Activated naive CD4-positive, alpha-beta T cell (primary cell): ENCODE measurements at regions not wholly inside any gene's neighbourhood (a gene's known extent, or its start where the extent isn't known, plus 50 kb on each side); places are given as distances from the start of the nearest gene placed in this dataset.

Source experiments
- DNase-seq, 4 experiments: peaks; one replicate each; lab custom pipeline; 2025; lab: John Stamatoyannopoulos, UW

GRCh38 chr1:98480271-98480670, 181.2 kb upstream of the SNX7 start:
- no peak for DNase-seq

DNA sequence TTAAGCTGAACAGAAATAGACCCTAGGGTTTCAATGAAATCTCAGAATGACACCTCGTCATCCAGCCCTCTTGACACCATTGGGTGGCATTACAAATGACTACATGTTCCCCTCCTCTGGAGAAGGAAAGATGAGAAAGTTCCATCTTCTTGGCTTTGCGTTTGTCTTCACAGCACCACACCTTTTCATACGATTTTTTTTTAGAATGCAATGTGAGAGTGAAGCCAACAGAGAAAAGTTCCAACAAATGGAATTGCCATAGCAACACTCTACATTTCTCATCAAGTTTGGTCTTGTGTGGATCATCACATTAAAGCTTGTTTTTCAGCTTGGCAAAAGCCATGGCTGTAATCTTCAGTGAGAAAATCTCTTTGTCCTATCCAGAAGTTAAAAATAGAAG, 183.4 kb upstream of the SNX7 start:
- no peak for DNase-seq

DNA sequence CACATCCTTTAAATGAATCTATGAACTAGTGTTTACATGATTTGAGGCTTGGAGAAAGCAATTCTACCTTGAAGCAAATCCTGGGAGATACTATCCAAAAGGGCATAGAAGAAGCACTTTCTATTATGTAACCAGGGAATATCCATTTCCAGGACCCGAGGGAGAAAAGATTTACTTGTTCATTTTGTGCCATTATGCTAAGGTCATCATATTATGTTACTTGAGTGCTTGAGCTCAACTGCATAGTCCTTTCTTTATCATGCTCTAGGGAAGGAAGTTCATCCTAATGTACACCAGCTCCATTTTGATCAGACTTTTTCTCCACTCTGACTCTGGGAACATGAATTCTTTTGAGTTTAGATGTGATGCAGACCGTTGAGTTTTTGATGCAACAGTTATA, 188.6 kb upstream of the SNX7 start:
- DNase-seq = no peak

GRCh38 chr1:98471633-98472032, 189.9 kb upstream of the SNX7 start:
- no peak for DNase-seq

- no peak for DNase-seq
Measured at GRCh38 chr1:98468111-98468717, 193.3 kb upstream of the SNX7 start.

DNA sequence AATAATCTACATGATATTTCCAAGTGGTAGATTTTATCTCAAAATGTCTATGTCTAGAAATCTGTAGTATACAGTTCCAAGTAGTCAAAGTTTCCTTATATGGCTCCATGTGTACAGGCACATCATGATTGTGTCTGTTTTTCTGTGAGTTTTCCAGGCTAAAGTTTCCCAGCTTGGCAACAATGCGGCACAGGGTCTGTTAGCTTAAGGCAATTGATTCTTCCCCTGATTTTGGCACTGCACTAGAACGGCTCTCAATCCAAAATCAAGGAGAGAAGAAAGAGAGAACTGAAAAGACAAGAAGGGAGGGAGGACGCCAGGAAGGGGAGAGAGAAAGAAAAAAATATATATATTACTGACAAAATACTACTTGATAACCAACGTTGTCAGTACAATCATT, 193.9 kb upstream of the SNX7 start:
- no peak for DNase-seq

DNA sequence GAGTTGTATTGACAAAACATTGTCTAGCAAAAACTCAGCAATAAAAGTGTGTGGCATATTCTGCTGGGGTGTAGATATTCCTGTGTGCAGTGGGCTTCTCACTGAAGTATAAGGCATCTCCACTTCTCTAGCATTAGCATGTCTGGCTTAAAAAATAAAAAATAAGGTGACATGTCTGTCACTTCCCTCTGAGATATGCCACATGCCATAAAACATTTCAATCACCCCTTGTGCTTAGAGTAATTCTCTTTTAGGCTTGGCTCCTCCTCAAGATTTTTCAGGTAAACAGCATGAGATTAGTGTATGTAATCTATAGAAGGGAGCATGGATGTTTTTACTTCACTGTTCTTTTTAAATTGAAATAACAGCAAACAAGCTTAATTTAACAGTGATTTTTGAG, 194.4 kb upstream of the SNX7 start:
- DNase-seq = no peak

DNA sequence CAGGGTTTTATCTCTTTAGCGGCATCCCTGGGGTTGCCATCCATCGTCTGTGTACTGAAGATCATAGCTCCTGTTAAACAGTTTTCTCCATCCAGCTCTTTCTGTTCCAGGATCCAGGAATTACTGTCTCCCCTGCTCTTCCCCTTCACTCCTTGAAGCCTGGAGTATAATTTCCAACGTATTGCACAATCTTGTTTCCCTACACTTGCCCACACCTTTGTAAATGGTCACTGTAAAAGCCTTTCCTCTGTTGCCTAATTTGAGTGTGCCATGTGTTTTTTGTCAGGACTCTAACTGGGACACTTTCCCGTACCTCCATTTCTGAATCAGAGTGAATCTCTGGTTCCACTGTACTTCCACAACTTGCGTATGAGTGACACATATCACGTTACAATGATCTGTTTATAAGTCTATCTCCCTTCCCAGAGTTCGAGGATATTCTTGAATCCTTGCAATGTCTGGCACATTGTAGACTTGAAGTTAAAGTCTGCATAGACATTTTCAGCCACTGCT, 199.6 kb upstream of the SNX7 start:
- no peak for DNase-seq

- DNase-seq = no peak
Measured at GRCh38 chr1:98460136-98460535, 201.4 kb upstream of the SNX7 start.

DNA sequence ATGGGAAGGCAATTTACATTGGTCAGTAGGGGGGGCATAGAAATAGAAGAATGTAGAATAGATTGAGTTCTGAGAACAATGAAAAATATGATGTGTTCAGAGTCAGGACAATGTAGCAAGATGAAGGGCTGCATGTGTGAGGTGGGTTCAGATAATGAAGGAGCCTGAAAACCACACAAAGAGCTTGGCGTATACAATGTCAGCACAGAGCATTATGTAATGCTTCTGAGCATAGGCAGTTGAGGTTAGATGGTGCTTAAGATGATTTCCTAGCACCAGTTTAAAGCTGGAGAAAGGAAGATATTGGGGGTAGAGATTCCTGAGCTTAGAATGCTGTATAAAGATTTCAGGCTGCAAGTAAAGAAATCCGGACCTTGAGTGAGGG, 202.0 kb upstream of the SNX7 start:
- no peak for DNase-seq

DNA sequence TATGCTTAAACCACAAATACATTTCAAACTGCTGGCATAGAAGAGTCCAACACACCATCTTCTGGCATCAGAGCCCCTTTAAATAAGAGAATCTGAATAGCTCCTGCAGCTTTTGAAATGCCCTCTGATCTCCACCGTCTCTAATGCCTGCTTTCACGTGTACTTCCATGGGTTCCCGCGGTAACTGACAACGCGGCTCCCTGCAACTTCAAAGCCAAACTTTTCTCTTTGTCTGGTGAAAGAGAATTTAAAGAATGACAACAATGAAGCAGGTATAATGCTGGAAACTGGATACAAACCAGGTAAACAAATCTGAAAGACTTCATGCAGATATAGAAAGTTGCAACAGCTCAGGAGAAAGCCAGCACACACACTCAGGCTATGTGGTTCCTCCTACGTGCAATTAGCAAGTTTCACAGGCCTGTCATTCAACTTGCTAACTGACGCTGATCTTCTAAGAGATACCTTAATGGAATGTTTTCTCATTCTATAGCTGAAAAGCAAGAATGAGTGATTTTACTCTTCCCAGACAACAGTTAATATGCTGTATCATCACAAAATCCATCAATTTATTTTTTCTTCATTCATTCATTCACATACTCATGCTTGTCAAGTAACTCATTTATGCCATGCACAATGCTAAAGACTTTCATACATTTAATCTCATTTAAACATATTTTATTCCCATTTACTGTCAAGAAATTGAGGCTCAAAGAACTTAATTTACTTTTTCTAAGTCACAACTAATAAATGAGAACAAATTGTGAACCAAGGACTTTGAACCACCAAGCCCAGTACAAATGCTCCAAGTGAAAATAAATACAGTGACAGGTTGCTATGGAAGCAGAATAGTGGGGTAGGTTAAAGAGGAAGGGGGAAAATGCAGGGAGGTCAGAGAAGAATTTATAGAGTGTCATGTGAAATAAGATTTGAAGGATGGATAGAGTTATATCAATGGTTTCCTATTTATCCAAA, 202.7 kb upstream of the SNX7 start:
- DNase-seq = no peak

- DNase-seq = no peak
Measured at GRCh38 chr1:98457248-98457647, 204.3 kb upstream of the SNX7 start.

DNA sequence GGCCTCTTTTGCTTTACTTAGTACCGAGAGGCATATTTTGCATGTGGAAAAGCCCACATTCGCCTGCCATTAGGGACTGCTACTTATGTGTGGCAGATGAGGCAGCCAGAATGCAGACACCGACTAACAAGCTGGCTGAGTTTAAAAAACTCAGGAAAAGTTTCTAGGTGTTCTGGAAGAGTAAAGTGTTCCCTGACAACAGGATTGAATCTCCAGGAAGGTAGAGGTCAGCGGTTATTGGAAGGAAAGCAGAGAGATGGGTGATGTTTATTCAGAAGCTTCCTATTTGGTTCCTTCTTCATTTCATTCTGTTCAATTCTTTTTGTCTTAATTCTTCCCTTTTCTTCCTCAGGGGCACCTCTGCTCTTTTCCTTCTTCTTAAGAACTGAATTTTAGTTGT, 206.9 kb upstream of the SNX7 start:
- DNase-seq = no peak

DNA sequence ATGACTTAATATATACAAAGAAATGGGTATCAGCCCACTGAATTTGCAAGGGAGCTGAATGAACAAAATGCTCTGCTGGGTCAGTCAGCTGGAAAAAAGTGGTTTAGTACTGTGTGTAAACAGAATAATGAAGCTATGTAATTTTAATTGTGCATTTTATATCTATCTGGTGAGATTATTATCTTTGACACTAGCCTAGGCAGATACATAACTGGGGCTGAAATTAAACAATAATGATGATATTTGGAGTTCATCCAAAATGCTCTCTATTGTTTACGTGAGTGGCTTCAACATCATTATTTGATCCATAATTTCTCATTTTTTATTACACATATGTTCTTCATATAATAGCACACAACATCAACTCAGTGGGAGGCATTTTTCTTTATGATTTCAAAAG, 208.5 kb upstream of the SNX7 start:
- no peak for DNase-seq

DNA sequence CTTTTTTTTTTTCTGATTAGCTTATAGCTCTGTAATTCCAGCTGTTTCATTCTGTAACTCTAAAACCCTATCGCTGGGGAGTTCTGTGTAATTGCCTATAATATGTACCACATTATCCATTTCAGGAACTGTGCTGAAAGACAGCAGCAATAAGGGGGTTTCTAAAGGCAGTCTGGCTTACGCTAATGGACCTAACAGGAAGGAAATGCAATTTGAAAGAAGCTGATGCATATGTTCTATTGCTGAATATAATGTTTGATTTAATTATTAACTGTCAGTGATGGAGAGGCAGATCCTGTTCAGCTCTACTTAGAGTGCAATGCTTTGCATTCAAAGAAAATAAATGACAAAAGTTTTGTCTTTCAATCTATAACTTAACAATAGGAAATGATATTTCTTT, 209.4 kb upstream of the SNX7 start:
- DNase-seq = no peak

- no peak for DNase-seq
Measured at GRCh38 chr1:98441281-98441680, 220.2 kb upstream of the SNX7 start.

DNA sequence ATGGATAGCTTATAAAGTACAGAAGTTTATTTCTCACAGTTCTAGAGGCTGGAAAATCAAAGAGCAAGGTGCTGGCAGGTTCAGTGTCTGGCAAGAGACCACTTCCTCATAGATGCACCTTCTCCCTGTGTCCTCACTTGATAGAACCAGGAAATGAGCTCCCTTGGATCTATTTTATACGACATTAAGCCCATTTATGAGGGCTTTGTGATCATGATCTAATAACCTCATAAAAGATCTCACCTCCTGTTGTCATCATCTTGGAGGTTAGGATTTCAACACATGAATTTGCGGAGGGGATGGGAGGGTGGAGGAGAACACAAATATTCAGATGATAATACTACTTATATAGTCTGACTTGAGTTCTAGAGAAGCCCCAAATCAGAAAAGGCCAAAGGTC, 222.1 kb upstream of the SNX7 start:
- DNase-seq = no peak

GRCh38 chr1:98437540-98437939, 224.0 kb upstream of the SNX7 start:
- DNase-seq = no peak

DNA sequence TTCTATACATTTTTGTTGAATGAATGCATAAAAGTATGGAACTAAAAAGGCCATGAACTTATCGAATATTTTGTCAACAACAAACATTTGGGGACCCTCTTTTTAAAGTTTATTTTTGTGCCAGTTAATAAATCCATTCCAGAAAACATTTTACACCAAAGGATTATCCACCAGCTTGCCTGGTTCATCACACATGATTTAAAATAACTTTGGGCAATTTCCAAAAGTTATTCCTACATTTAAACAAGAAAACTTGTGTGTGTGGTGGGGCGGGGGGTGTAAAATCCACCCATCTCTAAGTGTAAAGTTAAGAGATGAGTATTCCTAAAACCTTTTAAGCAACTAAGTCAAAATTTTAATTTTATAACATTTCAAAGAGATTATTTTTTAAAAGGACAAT, 224.5 kb upstream of the SNX7 start:
- no peak for DNase-seq

GRCh38 chr1:98429965-98430443, 231.5 kb upstream of the SNX7 start:
- DNase-seq = no peak

DNA sequence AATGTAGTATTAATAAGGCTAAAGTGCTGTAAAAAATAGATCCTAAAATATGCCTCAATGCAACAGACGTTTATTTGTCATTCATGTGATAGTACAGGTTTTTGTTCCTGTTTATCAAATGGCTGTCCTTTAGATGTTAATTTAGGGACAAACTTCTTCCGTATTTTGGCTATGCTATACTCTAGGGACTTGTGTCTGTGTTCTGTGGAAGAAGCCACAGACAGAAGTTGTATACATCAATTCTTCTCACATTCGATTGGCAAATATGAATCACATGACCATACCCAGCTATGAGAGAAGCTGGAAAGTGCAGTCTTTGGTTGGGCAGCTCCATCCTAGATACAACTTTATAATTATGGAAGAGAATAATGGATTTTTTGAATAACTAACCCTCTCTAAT, 232.7 kb upstream of the SNX7 start:
- DNase-seq = no peak

DNA sequence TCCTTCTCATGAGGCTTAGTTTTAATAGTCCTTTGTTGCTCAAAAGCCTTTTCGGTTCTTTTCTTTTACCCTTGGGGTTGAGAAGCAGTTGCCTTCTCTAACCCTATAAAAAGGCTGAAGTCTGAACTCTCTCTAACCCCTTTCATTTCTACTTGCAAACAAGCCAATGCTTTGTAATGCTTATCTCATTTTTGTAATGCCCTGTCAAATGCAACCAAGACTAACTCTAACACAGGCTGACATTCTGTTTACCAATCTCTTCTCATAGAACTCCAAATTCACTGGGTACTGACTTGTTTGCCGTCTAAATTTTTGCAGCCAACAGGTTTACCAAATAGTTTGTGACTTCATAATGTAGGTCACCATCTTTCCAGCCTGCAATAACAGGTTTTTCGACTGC, 233.9 kb upstream of the SNX7 start:
- no peak for DNase-seq

DNA sequence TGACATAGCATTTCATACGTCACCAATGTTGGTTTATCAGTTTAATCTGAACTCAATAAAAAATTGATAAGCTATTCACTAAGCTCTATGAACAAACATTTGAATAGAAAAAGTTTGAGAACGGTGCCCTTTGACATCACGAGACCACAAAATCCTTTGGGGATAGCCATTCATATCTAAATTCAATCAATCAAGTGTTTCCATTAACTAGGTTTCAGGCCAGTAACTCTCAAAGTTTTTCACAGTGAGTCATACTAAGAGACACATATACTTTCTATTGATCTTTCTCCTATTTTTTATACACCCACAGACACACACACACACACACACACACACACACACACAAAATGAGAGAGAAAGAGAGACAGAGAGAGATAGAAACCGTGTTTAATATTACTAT, 235.4 kb upstream of the SNX7 start:
- DNase-seq = no peak
